Liver (tissue), 8 donors: ENCODE measurements at regions not wholly inside any gene's neighbourhood (a gene's known extent, or its start where the extent isn't known, plus 50 kb on each side); places are given as distances from the start of the nearest gene placed in this dataset.
"Not testable (repeated sequence)": the region's sequence is repeated elsewhere in the genome, so short reads cannot be mapped to it uniquely, and the experiment has no call there.

Source experiments
- DNase-seq: peaks from one replicate; pipeline ENCODE4 v3.0.0-alpha.2; 2017; ENCODE audit warnings: low spot score
- H3K27ac ChIP-seq, 2 donors: one replicate each; pipeline ENCODE4 v1.7.0; 2013; ENCODE audit warnings: inconsistent platforms in 2 of 2, low read length in 2 of 2, control low read depth in 1 of 2, low read depth in 1 of 2, mild to moderate bottlenecking in 1 of 2
- H3K27me3 ChIP-seq, 4 donors: one replicate each; pipeline versions ENCODE4 v1.6.1 to v1.7.0; 2013; ENCODE audit warnings: low read length in 3 of 4, inconsistent platforms in 1 of 4, mild to moderate bottlenecking in 1 of 4, moderate library complexity in 1 of 4; ENCODE audit not compliant: control insufficient read depth in 4 of 4, insufficient read depth in 4 of 4
- H3K36me3 ChIP-seq, 4 donors: one replicate each; pipeline versions ENCODE4 v1.6.1 to v1.7.0; 2013; ENCODE audit warnings: low read length in 3 of 4, mild to moderate bottlenecking in 3 of 4, low read depth in 1 of 4, moderate library complexity in 1 of 4; ENCODE audit not compliant: control insufficient read depth in 4 of 4, insufficient read depth in 3 of 4
- H3K4me1 ChIP-seq, 4 donors: one replicate each; pipeline versions ENCODE4 v1.6.1 to v1.7.0; 2013; ENCODE audit warnings: low read length in 3 of 4, mild to moderate bottlenecking in 3 of 4, moderate library complexity in 1 of 4; ENCODE audit not compliant: control insufficient read depth in 4 of 4, insufficient read depth in 4 of 4
- H3K4me3 ChIP-seq, 3 donors: one replicate each; pipeline versions ENCODE4 v1.6.1 to v1.7.0; 2013; ENCODE audit warnings: low read length in 3 of 3, control low read depth in 1 of 3, low read depth in 1 of 3, mild to moderate bottlenecking in 1 of 3
- H3K9ac ChIP-seq, 2 donors: one replicate each; pipeline ENCODE4 v1.7.0; 2013; ENCODE audit warnings: low read length in 2 of 2, mild to moderate bottlenecking in 2 of 2, moderate library complexity in 2 of 2, control low read depth in 1 of 2, low read depth in 1 of 2
- H3K9me3 ChIP-seq, 4 donors: one replicate each; pipeline versions ENCODE4 v1.6.1 to v1.7.0; 2013; ENCODE audit warnings: low read length in 3 of 4; ENCODE audit not compliant: control insufficient read depth in 4 of 4
- ATF3 ChIP-seq: IDR thresholded peaks from 2 replicates; pipeline ENCODE4 v1.6.1; 2016; ENCODE audit warnings: antibody characterized with exemption
- CTCF ChIP-seq: fragments of 150-350 bp; IDR thresholded peaks from 2 replicates; pipeline ENCODE4 v1.5.1; 2017; ENCODE audit warnings: improper control_type of control experiment, low read depth, low read length; ENCODE audit not compliant: missing input control
- EGR1 ChIP-seq, 2 donors: IDR thresholded peaks; 2 replicates each; pipeline ENCODE4 v1.6.1; 2016 to 2018; ENCODE audit warnings: antibody characterized with exemption in 2 of 2, low read depth in 2 of 2
- FOXA1 ChIP-seq: IDR thresholded peaks from 2 replicates; pipeline ENCODE4 v1.6.1; 2016; ENCODE audit warnings: antibody characterized with exemption
- FOXA2 ChIP-seq: IDR thresholded peaks from 2 replicates; pipeline ENCODE4 v1.6.1; 2016; ENCODE audit warnings: antibody characterized with exemption
- GABPA ChIP-seq, 2 donors: IDR thresholded peaks in 1 of 2; conservative IDR thresholded peaks in 1 of 2; 2 replicates each; pipeline ENCODE4 v1.6.1; 2016; ENCODE audit warnings: antibody characterized with exemption in 2 of 2, mild to moderate bottlenecking in 1 of 2, moderate library complexity in 1 of 2
- HNF4A ChIP-seq, 2 donors: conservative IDR thresholded peaks; 2 replicates each; pipeline ENCODE4 v1.6.1; 2016; ENCODE audit warnings: antibody characterized with exemption in 2 of 2, mild to moderate bottlenecking in 2 of 2
- HNF4G ChIP-seq: IDR thresholded peaks from 2 replicates; pipeline ENCODE4 v1.6.1; 2016; ENCODE audit warnings: antibody characterized with exemption
- JUND ChIP-seq, 2 donors: IDR thresholded peaks; 2 replicates each; pipeline ENCODE4 v1.6.1; 2016; ENCODE audit warnings: antibody characterized with exemption in 2 of 2
- RAD21 ChIP-seq, 2 donors: IDR thresholded peaks; 2 replicates each; pipeline ENCODE4 v1.6.1; 2016; ENCODE audit warnings: antibody characterized with exemption in 2 of 2, mild to moderate bottlenecking in 2 of 2
- REST ChIP-seq: IDR thresholded peaks from 2 replicates; pipeline ENCODE4 v1.6.1; 2016; ENCODE audit warnings: antibody characterized with exemption, mild to moderate bottlenecking
- RXRA ChIP-seq, 2 donors: IDR thresholded peaks; 2 replicates each; pipeline ENCODE4 v1.6.1; 2017 to 2018; ENCODE audit warnings: antibody characterized with exemption in 2 of 2, mild to moderate bottlenecking in 1 of 2
- SP1 ChIP-seq: IDR thresholded peaks from 2 replicates; pipeline ENCODE4 v1.6.1; 2018; ENCODE audit warnings: antibody characterized with exemption, mild to moderate bottlenecking
- TAF1 ChIP-seq: conservative IDR thresholded peaks from 2 replicates; pipeline ENCODE4 v1.6.1; 2016; ENCODE audit warnings: antibody characterized with exemption, mild to moderate bottlenecking
- WGBS: extraction: QIAGEN DNeasy Blood & Tissue Kit; methylation state at CpG from one replicate; pipeline ENCODE4 v1.1.7; 2013; 5-methylcytosine and 5-hydroxymethylcytosine counted together
- donor health status: healthy.
- donor health status: healthy.
- donor health status: healthy.
- donor health status: healthy.
- donor health status: healthy.

- no peak for DNase-seq
- Histone ChIP-seq H3K27me3 (no peaks in the 10 kb centered on the region), H3K4me1 (no peaks in the 10 kb centered on the region), H3K9ac (no peak overlapping the region), H3K36me3 (no peaks in the 10 kb centered on the region), H3K9me3 (no peaks in the 10 kb centered on the region), H3K27ac (no peak overlapping the region), H3K4me3 (no peak overlapping the region)
- TF ChIP-seq FOXA2 (no peak), RXRA (IDR thresholded peaks at IDR 0.05) (no peak), EGR1 (IDR thresholded peaks at IDR 0.05; ENCODE audit: low read depth in 2 of 2) (no peak), TAF1 (no peak), REST (no peak)
- 73% methylated on average over 3 of the region's 3 CpGs for WGBS
Measured at GRCh38 chr5:92265804-92266203, 882.7 kb upstream of the ARRDC3 start.

GRCh38 chr5:92255605-92256004 is 872.5 kb upstream of the ARRDC3 start:
- H3K36me3 ChIP-seq, H3K27ac ChIP-seq, H3K9ac ChIP-seq, H3K27me3 ChIP-seq, DNase-seq, H3K4me3 ChIP-seq, H3K4me1 ChIP-seq, H3K9me3 ChIP-seq: not testable (repeated sequence)

DNA sequence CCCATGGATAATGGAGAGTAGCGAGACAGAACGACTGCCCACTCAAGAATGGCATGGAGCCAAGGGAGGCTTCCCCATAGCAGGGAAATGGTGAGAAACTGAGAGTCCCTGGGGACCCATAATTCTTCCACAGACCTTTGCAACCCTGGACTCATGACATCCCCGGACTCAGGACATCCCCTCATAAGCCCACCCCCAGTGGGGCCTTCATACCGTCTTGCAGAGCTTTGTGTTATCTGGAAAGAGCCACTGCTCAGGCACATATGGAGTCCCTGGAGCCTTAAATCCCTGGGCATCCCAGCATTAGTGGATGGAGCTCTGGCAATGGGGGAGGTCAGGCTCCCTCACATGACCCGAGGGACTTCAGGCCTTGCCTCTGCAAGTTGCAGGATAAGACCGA is 865.4 kb upstream of the ARRDC3 start:
- Histone ChIP-seq H3K36me3 (no peaks in the 10 kb centered on the region), H3K9ac (no peak overlapping the region), H3K9me3 (peaks cover 0 to 11% (median 5%) of the 10 kb centered on the region in 4 donors), H3K27ac (no peak overlapping the region), H3K27me3 (no peaks in the 10 kb centered on the region), H3K4me1 (no peaks in the 10 kb centered on the region), H3K4me3 (no peak overlapping the region)
- no peak for TF ChIP-seq JUND (IDR thresholded peaks at IDR 0.05)
- no peak for TF ChIP-seq RAD21 (IDR thresholded peaks at IDR 0.05)
- no peak for TF ChIP-seq EGR1 (IDR thresholded peaks at IDR 0.05; ENCODE audit: low read depth in 2 of 2)
- no peak for TF ChIP-seq CTCF
- no peak for TF ChIP-seq ATF3
- no peak for TF ChIP-seq FOXA1
- TF ChIP-seq REST: no peak
- no peak for TF ChIP-seq TAF1
- no peak for TF ChIP-seq FOXA2
- TF ChIP-seq RXRA (IDR thresholded peaks at IDR 0.05): no peak
- no peak for TF ChIP-seq SP1
- no peak for TF ChIP-seq HNF4A (conservative IDR thresholded peaks at IDR 0.05)
- no peak for TF ChIP-seq GABPA (IDR thresholded peaks at IDR 0.05 in 1 of 2, conservative IDR thresholded peaks at IDR 0.05 in 1 of 2)
- no peak for TF ChIP-seq HNF4G
- no peak for DNase-seq
- WGBS: 88% methylated on average over 6 of the region's 6 CpGs
